HG03469 (cell line): ENCODE measurements at regions not wholly inside any gene's neighbourhood (a gene's known extent, or its start where the extent isn't known, plus 50 kb on each side); places are given as distances from the start of the nearest gene placed in this dataset.
"Not testable (repeated sequence)": the region's sequence is repeated elsewhere in the genome, so short reads cannot be mapped to it uniquely, and the experiment has no call there.

Experiments used
- ATAC-seq: cut with Tn5 transposase; IDR thresholded peaks from one replicate; pipeline ENCODE4 v1.9.1; 2021; ENCODE audit warnings: mild to moderate bottlenecking, moderate library complexity, moderate number of reproducible peaks; ENCODE audit not compliant: unreplicated experiment

- peak; percentile 70 for ATAC-seq
These were observed 58.0 kb upstream of the AHI1 start for GRCh38 chr6:135555550-135555949.

DNA sequence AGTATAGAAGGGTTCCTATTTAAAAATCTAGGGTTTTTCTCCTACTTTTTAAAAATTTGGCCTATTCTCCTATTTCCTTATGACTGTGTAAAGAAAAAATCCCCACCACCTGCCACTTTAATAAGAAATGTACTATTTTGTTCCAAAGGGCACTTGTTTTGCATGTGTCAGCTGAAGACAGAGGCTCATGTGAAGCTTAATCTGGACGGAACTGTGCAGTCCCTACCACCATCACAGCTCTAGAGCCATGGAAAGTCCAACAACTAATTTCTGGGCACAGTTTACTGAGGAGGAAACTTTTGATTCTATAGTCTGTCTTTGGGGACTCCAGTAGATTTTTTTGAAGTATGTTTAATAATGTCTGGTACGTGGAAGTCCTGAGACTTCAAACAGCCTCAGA lies 60.0 kb upstream of the AHI1 start:
- ATAC-seq: no peak

DNA sequence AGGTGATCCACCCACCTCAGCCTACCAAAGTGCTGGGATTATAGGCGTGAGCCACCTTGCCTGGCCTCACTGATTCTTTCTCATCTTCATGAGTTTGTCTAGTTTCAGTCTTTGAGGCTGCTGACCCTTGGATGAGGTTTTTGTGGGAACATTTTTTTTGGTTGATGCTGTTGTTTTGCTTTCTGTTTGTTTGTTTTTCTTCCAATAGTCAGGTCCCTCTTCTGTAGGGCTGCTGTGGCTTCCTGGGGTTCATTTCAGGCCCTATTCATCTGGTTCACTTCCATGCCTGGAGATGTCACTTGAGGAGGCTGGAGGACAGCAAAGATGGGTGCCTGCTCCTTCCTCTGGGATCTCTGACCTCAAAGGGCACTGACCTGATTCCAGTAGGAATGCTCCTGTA lies 68.1 kb upstream of the AHI1 start:
- not testable (repeated sequence) for ATAC-seq

GRCh38 chr6:135566311-135567068 lies 69.0 kb upstream of the AHI1 start:
- ATAC-seq: no peak

DNA sequence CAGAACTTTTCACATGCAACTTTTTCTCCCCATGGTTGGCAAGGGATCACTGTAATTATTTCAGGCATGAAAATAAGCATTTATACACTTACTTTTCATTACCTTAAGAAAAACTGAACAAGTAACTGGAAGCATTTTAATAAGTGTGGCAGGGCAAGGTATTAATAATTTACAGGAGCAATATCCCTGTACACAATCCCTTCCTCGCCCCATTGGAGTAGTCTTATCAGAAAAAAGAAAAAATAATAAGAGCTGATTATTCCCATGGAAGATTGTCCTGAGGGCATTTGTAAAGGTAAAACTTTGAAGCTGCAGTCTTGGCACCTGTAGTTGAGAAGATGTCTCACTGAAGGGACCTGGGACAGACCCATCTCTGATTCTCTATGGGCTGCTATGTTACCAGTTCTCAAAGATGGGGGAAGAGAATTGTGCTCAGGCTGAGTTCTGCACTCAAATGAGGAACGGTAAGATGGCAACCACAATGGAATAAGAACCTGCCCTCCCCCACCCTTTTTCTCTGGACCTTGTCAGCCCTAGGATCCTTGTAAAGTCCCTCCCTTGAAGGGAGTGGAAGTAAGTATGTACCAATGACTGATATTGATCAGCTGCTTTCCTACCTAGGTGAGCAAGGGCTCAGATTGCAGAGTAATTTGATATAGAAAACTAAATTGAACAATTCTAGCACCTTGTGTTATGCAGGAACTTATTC lies 70.0 kb upstream of the AHI1 start:
- no peak for ATAC-seq

- peak; percentile 70 for ATAC-seq
These were observed 70.8 kb upstream of the AHI1 start for GRCh38 chr6:135568379-135568778.

DNA sequence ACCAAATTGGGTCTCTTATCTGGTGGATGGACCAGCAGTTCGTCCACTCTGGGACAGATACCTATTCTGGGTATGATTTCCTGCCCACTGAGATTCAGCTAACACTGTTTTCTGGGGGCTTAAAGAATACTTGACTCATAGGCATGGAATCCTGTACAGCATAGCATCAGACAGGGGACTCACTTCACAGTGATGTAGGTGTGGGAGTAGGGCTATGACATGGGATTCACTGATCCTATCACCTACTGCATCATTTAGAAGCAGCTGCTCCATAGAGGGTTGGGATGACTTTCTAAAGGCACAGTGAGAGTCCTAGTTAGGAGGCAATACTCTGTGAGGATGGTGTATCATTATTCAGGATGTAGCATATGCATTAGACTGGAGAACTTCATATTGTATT lies 74.5 kb upstream of the AHI1 start:
- no peak for ATAC-seq

DNA sequence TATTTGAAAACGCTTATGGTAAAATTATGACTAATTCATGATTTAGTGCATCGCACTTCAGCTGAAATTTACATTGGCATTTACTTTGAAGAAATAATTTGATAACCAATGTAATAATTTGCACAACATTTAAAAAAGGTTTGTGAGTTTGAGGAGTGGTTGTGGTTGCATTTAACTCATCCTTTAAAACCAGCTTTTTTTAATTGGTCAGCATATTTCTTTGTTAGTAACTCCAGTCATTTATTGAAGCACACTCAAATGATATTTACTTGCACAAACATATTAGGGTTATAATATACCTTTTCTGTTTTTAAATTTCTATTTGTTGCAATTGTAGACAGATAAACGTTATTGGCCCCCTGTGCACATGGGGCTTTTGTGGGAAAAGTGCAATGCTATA lies 78.1 kb upstream of the AHI1 start:
- no peak for ATAC-seq

DNA sequence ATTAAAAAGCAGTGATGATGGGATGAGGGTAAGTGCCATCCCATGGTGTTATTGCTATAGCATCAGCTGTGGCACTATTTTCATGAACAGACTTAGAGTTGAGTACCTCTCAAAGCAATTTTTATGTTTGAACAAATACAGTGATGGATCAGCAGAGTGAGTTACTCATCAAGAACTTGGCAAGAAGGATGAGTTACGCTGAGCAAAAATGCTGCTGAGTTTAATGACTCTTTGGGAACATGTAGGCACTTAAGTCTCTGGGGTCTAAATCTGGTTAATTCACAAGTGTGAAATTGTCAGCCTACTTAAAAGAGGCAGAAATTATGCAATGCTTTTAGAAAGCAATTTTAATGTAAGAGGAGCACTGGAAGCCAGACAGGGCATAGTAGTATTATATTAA lies 78.5 kb upstream of the AHI1 start:
- no peak for ATAC-seq

GRCh38 chr6:135577059-135577538 lies 79.6 kb upstream of the AHI1 start:
- peak; percentile 93 for ATAC-seq

DNA sequence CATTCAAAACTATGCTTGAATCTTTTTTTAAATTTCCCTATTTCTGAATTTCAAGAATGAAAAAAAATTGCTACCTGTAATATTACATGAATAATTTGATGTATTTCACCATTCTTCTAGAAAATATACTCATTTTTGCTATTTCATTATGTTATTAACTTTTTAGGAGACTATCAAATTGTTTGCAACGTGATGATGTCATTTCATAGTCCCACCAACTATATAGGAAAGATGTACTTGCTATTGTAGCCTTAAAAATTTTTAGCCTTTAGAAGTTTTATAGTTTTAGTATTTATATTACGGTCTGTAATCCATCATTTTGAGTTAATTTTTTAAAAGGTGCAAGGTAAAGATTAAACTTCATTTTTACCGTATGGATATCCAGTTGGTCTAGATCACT lies 81.4 kb upstream of the AHI1 start:
- ATAC-seq: no peak

GRCh38 chr6:135581211-135581610 lies 83.7 kb upstream of the AHI1 start:
- ATAC-seq: no peak

- ATAC-seq: no peak
These were observed 85.8 kb upstream of the AHI1 start for GRCh38 chr6:135583256-135583761.

DNA sequence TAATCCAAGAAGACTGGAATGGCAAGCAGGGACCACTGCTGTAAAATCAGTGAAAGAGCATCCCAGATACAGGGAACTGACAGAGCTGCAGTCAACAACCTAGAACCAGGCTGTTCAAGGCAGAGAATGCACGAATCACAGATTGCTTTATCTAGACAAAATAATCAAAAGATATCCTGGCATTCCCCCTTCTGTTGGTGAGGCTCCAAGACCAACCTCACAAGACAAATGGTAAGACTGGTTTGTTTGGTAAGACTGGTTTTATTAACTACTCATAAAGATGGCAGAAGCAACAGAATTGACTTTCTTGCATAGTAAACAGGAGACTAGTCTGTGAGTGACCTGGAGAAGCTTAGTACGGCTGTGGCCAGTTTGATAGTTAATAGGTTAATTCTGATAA lies 88.8 kb upstream of the AHI1 start:
- ATAC-seq: no peak

- ATAC-seq: peak; percentile 39
These were observed 89.3 kb upstream of the AHI1 start for GRCh38 chr6:135586844-135587243.

DNA sequence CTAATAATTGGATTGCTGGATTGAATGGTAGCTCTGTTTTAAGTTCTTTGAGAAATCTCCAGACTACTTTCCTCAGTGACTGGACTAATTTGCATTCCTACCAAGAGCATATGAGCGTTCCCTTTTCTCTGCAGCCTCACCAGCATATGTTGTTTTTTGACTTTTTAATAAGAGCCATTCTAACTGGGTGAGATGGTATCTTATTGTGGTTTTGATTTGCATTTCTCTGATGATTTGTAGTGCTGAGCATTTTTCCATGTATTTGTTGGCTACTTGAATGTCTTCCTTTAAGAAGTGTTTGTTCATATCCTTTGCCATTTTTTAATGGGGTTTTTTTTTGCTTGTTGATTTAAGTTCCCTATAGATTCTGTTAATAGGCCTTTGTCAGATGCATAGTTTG lies 94.7 kb upstream of the AHI1 start:
- no peak for ATAC-seq

GRCh38 chr6:135594000-135594399 lies 96.5 kb upstream of the AHI1 start:
- no peak for ATAC-seq

DNA sequence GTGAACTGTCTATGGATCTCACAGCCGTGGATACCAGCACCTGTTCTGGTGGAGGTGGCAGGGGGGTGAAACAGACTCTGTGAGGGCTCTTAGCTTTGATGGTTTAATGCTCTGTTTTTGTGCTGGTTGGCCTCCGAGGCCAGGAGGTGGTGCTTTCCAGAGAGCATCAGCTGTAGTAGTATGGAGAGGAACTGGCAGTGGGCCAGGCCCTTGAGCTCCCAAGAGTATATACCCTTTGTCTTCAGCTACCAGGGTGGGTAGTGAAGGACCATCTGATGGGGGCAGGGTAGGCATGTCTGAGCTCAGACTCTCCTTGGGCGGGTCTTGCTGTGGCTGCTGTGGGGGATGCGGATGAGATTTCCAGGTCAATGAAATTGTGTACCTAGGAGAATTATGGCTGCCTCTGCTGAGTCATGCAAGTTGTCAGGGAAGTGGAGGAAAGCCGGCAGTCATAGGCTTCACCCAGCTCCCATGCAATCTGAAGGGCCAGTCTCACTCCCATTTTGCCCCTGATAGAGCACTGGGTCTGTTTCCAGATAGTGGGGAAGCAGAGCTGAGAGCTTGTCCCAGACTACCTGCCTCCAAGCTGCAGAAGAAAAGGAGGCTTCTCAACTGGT lies 102.7 kb upstream of the AHI1 start:
- no peak for ATAC-seq

DNA sequence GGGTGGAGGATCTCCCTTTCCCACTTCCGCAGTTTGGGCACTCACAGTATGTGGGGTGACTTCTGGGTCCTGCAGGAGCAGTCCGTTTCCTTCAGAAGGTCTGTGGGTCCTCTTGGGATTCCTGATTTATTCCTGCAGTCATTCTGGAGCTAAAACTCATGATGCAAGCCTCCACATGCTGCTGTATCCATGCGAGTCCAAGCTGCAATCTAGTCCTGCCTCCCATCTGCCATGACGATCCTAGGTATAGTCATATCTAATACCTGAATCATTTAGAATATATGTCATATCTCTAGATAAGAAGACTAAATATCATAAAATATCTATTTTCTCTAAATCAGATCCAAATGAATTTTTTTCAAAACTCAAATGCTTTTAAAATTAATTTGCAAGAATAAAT lies 103.4 kb upstream of the AHI1 start:
- ATAC-seq: no peak

DNA sequence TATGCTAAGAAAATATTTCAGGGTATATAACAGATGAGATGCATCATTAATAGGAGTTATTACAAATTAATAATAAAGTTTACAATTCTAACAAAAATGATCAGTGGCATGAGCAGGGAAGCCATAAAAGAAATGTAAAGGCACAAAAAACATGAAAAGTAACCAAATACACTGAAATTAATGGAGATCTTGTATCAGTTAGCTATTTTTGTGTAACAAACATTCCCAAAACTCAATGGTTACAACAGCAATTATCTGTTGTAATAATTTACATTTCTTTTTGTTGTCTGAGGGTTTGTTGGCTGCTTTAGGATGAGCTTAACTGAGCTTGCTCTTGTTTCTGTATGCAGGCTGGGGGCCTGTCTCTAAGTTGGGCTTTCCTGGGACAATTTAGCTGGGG lies 104.3 kb upstream of the AHI1 start:
- no peak for ATAC-seq

- no peak for ATAC-seq
These were observed 105.7 kb upstream of the AHI1 start for GRCh38 chr6:135603249-135603648.
